ENCODE measurements at regions not wholly inside any gene's neighbourhood (a gene's known extent, or its start where the extent isn't known, plus 50 kb on each side); places are given as distances from the start of the nearest gene placed in this dataset.

- H2BK5ac ChIP-seq (ENCODE audit: low read depth, low read length, poor library complexity), result no peak overlapping the region
Observed at GRCh38 chr14:85195872-85196477, 334.0 kb upstream of the FLRT2 start.

GRCh38 chr14:85198001-85198400, 331.9 kb upstream of the FLRT2 start:
- no peak overlapping the region for H3K23ac ChIP-seq (ENCODE audit: low read length)

More at GRCh38 chr14:85195872-85196477, 334.0 kb upstream of the FLRT2 start:
- Histone ChIP-seq H2BK120ac (ENCODE audit: insufficient read depth, low read length, poor library complexity) (no peak overlapping the region), H3K4me1 (ENCODE audit: control insufficient read depth in 1 of 2, insufficient read depth in 2 of 2, low read length in 2 of 2) (no peaks in the 10 kb centered on the region), H2AFZ (ENCODE audit: insufficient read depth, low read length, poor library complexity) (no peak overlapping the region), H3K27me3 (ENCODE audit: insufficient read depth, low read length) (no peaks in the 10 kb centered on the region), H2AK5ac (ENCODE audit: low read length) (no peak overlapping the region), H3K36me3 (ENCODE audit: control insufficient read depth in 1 of 2, insufficient read depth in 2 of 2, low read length in 2 of 2) (no peaks in the 10 kb centered on the region), H3K14ac (ENCODE audit: low read length) (no peak overlapping the region), H3K18ac (ENCODE audit: low read length) (no peak overlapping the region), H3K9ac (ENCODE audit: low read length) (no peak overlapping the region), H3K4ac (ENCODE audit: low read depth, low read length) (no peak overlapping the region), H3K4me3 (ENCODE audit: low read depth, low read length) (no peak overlapping the region), H4K8ac (ENCODE audit: low read depth, low read length) (no peak overlapping the region), H3K4me2 (ENCODE audit: low read length) (no peak overlapping the region), H3K27ac (ENCODE audit: low read depth, low read length) (no peak overlapping the region), H3K9me3 (ENCODE audit: insufficient read depth, low read depth, low read length) (no peaks in the 10 kb centered on the region), H3K79me2 (ENCODE audit: control insufficient read depth, insufficient read depth, low read length, poor library complexity) (no peaks in the 10 kb centered on the region), H2BK12ac (ENCODE audit: low read length) (no peak overlapping the region), H3K79me1 (ENCODE audit: low read length) (no peaks in the 10 kb centered on the region), H4K91ac (ENCODE audit: low read depth, low read length) (no peak overlapping the region), H3K23ac (ENCODE audit: low read length) (no peak overlapping the region), H4K12ac (ENCODE audit: low read depth, low read length) (no peak overlapping the region)
- WGBS (ENCODE audit: extremely low coverage, insufficient coverage, insufficient read length), result no CpG with 5 or more reads among the region's 4 CpGs
- no peak for DNase-seq

DNA sequence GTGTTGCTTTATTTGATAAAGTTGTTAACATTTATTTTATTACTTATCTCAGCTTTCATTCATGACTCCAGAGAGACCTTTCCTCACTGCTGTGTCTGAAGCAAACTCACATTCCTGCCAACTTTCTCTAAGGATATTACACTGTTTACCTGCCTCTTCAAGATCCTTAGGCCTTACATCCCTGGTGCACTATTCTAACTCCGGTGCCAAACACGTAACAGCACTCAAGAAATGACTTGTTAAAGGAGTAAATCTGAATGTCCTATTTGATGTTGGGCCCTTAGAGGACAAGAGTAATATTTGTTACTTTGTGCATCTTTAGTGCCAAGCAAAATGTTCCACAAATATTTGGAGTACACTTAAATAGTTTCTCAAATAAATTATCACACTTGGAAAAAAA, 324.1 kb upstream of the FLRT2 start:
- no CpG with 5 or more reads among the region's 2 CpGs for WGBS (ENCODE audit: extremely low coverage, insufficient coverage, insufficient read length)
- Histone ChIP-seq H2BK120ac (ENCODE audit: insufficient read depth, low read length, poor library complexity) (no peak overlapping the region), H3K9ac (ENCODE audit: low read length) (no peak overlapping the region)

More at GRCh38 chr14:85198001-85198400, 331.9 kb upstream of the FLRT2 start:
- Histone ChIP-seq H3K27ac (ENCODE audit: low read depth, low read length) (no peak overlapping the region), H2BK120ac (ENCODE audit: insufficient read depth, low read length, poor library complexity) (no peak overlapping the region), H3K36me3 (ENCODE audit: control insufficient read depth in 1 of 2, insufficient read depth in 2 of 2, low read length in 2 of 2) (no peaks in the 10 kb centered on the region), H3K4ac (ENCODE audit: low read depth, low read length) (no peak overlapping the region), H2BK12ac (ENCODE audit: low read length) (no peak overlapping the region), H3K14ac (ENCODE audit: low read length) (no peak overlapping the region), H4K8ac (ENCODE audit: low read depth, low read length) (no peak overlapping the region), H2AFZ (ENCODE audit: insufficient read depth, low read length, poor library complexity) (no peak overlapping the region), H3K4me3 (ENCODE audit: low read depth, low read length) (no peak overlapping the region), H3K27me3 (ENCODE audit: insufficient read depth, low read length) (no peaks in the 10 kb centered on the region), H2AK5ac (ENCODE audit: low read length) (no peak overlapping the region), H2BK5ac (ENCODE audit: low read depth, low read length, poor library complexity) (no peak overlapping the region), H4K91ac (ENCODE audit: low read depth, low read length) (no peak overlapping the region), H3K9ac (ENCODE audit: low read length) (no peak overlapping the region), H3K79me2 (ENCODE audit: control insufficient read depth, insufficient read depth, low read length, poor library complexity) (no peaks in the 10 kb centered on the region), H3K79me1 (ENCODE audit: low read length) (no peaks in the 10 kb centered on the region), H4K12ac (ENCODE audit: low read depth, low read length) (no peak overlapping the region), H3K4me1 (ENCODE audit: control insufficient read depth in 1 of 2, insufficient read depth in 2 of 2, low read length in 2 of 2) (no peaks in the 10 kb centered on the region), H3K18ac (ENCODE audit: low read length) (no peak overlapping the region), H3K9me3 (ENCODE audit: insufficient read depth, low read depth, low read length) (no peaks in the 10 kb centered on the region), H3K4me2 (ENCODE audit: low read length) (no peak overlapping the region)
- no peak for DNase-seq
- no CpG with 5 or more reads among the region's 4 CpGs for WGBS (ENCODE audit: extremely low coverage, insufficient coverage, insufficient read length)

GRCh38 chr14:85214471-85214870, 315.5 kb upstream of the FLRT2 start:
- no CpG with 5 or more reads among the region's 4 CpGs for WGBS (ENCODE audit: extremely low coverage, insufficient coverage, insufficient read length)
- H3K18ac ChIP-seq (ENCODE audit: low read length), result no peak overlapping the region

More for the DNA sequence above, 324.1 kb upstream of the FLRT2 start:
- no peak overlapping the region for H3K4ac ChIP-seq (ENCODE audit: low read depth, low read length)
- H2BK5ac ChIP-seq (ENCODE audit: low read depth, low read length, poor library complexity), result no peak overlapping the region
- no peak overlapping the region for H3K14ac ChIP-seq (ENCODE audit: low read length)
- no peak overlapping the region for H2AK5ac ChIP-seq (ENCODE audit: low read length)
- H4K8ac ChIP-seq (ENCODE audit: low read depth, low read length), result no peak overlapping the region
- H3K36me3 ChIP-seq (ENCODE audit: control insufficient read depth in 1 of 2, insufficient read depth in 2 of 2, low read length in 2 of 2), result no peaks in the 10 kb centered on the region
- no peak overlapping the region for H2AFZ ChIP-seq (ENCODE audit: insufficient read depth, low read length, poor library complexity)
- no peak overlapping the region for H3K23ac ChIP-seq (ENCODE audit: low read length)
- no peaks in the 10 kb centered on the region for H3K9me3 ChIP-seq (ENCODE audit: insufficient read depth, low read depth, low read length)
- no peaks in the 10 kb centered on the region for H3K27me3 ChIP-seq (ENCODE audit: insufficient read depth, low read length)
- H3K79me1 ChIP-seq (ENCODE audit: low read length), result no peaks in the 10 kb centered on the region
- H3K18ac ChIP-seq (ENCODE audit: low read length), result no peak overlapping the region
- H2BK12ac ChIP-seq (ENCODE audit: low read length), result no peak overlapping the region
- no peak for DNase-seq
- no peaks in the 10 kb centered on the region for H3K79me2 ChIP-seq (ENCODE audit: control insufficient read depth, insufficient read depth, low read length, poor library complexity)
- no peak overlapping the region for H3K27ac ChIP-seq (ENCODE audit: low read depth, low read length)
- H3K4me1 ChIP-seq (ENCODE audit: control insufficient read depth in 1 of 2, insufficient read depth in 2 of 2, low read length in 2 of 2), result no peaks in the 10 kb centered on the region
- no peak overlapping the region for H3K4me3 ChIP-seq (ENCODE audit: low read depth, low read length)
- H4K12ac ChIP-seq (ENCODE audit: low read depth, low read length), result no peak overlapping the region
- H4K91ac ChIP-seq (ENCODE audit: low read depth, low read length), result no peak overlapping the region
- H3K4me2 ChIP-seq (ENCODE audit: low read length), result no peak overlapping the region

More at GRCh38 chr14:85214471-85214870, 315.5 kb upstream of the FLRT2 start:
- DNase-seq, result no peak
- H3K4me2 ChIP-seq (ENCODE audit: low read length), result no peak overlapping the region
- no peak overlapping the region for H2BK120ac ChIP-seq (ENCODE audit: insufficient read depth, low read length, poor library complexity)
- no peak overlapping the region for H4K8ac ChIP-seq (ENCODE audit: low read depth, low read length)
- no peak overlapping the region for H2AK5ac ChIP-seq (ENCODE audit: low read length)
- H2BK12ac ChIP-seq (ENCODE audit: low read length), result no peak overlapping the region
- no peaks in the 10 kb centered on the region for H3K79me2 ChIP-seq (ENCODE audit: control insufficient read depth, insufficient read depth, low read length, poor library complexity)
- no peak overlapping the region for H4K12ac ChIP-seq (ENCODE audit: low read depth, low read length)
- H3K4me3 ChIP-seq (ENCODE audit: low read depth, low read length), result no peak overlapping the region
- H3K27me3 ChIP-seq (ENCODE audit: insufficient read depth, low read length), result no peaks in the 10 kb centered on the region
- no peaks in the 10 kb centered on the region for H3K9me3 ChIP-seq (ENCODE audit: insufficient read depth, low read depth, low read length)
- no peak overlapping the region for H3K4ac ChIP-seq (ENCODE audit: low read depth, low read length)
- no peak overlapping the region for H3K23ac ChIP-seq (ENCODE audit: low read length)
- H4K91ac ChIP-seq (ENCODE audit: low read depth, low read length), result no peak overlapping the region
- no peak overlapping the region for H2BK5ac ChIP-seq (ENCODE audit: low read depth, low read length, poor library complexity)
- H3K4me1 ChIP-seq (ENCODE audit: control insufficient read depth in 1 of 2, insufficient read depth in 2 of 2, low read length in 2 of 2), result no peaks in the 10 kb centered on the region
- H3K36me3 ChIP-seq (ENCODE audit: control insufficient read depth in 1 of 2, insufficient read depth in 2 of 2, low read length in 2 of 2), result no peaks in the 10 kb centered on the region
- H3K27ac ChIP-seq (ENCODE audit: low read depth, low read length), result no peak overlapping the region
- H3K9ac ChIP-seq (ENCODE audit: low read length), result no peak overlapping the region
- no peak overlapping the region for H3K14ac ChIP-seq (ENCODE audit: low read length)
- H2AFZ ChIP-seq (ENCODE audit: insufficient read depth, low read length, poor library complexity), result no peak overlapping the region
- no peaks in the 10 kb centered on the region for H3K79me1 ChIP-seq (ENCODE audit: low read length)
